ENCODE measurements at regions not wholly inside any gene's neighbourhood (a gene's known extent, or its start where the extent isn't known, plus 50 kb on each side); places are given as distances from the start of the nearest gene placed in this dataset.

DNA sequence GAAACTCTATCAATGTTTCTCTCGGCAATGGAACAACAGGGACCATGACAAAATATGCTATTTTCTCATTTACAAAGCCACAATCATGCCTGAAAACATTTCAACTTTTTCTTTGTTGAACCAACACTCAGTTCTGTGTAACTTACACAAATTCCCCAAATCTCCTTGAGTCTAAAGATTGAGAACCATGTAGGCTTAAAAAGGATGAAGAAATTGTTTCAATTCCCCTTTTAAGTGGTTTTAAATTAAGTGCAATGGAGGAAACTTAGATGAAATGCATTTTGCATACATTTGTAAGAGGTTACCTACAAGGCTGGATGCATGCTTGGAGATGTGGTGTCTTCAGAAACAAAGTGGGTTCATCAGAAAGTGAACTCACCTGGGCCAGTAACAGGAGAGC lies 566.4 kb upstream of the CDH11 start:
- DNase-seq (ENCODE audit: low read depth, low spot score): no peak

DNA sequence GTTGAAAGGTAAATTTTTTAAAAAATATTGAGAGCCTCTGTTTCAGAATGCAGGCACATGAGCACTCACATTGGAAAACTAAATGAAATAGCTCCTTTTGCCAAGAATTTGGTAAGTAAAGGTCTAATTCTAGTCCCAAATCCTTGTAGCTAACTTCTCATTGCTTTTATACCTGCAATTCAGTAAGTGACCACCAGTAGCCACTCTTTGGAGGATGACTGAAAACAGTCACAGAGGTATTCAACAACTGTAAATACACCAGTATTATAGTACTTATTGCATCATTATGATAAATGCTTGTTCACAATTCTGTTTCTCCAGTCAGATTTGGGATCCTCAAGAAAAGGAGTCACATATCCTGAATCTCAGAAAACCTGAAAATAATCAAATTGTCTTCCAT lies 562.4 kb upstream of the CDH11 start:
- DNase-seq (ENCODE audit: low read depth, low spot score): no peak

DNA sequence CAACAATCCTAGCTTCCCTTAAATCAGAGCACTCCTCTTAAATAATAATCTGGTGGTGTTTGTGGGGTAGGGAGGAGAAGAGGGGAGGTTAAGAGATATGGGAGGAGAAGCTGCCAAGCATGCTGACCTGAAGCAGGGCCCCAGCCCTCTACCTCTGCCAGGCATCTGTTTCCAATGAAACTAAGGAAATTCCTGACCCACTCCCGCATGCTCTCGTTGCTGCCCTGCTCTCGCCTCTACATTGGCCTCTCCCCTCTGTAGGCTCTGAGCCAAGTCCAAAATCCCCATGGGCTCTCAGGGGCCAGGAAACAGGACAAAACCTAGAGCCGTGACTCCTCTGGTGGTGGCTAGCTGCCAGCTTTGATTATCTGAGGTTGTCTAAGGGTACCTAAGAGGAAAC lies 559.5 kb upstream of the CDH11 start:
- DNase-seq (ENCODE audit: low read depth, low spot score): no peak

DNA sequence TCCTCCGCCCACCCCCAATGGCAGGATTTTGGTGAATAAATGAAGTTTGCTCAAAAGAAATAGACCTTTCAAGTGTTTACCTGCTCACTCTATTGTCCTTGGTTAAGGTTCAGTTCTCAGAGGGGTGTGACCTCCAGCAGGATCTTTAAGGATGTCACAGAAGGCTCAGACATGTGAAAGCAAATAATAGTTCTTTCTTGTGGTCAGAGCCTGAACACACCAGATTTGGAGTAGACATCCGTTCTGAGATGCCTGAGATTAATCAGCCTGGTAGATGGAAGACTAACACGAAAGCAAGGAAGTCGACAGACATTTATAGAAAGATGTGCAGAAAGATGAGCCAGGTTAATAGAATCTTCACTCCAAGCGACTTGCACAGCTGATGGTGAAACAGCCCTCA lies 557.9 kb upstream of the CDH11 start:
- no peak for DNase-seq (ENCODE audit: low read depth, low spot score)

DNA sequence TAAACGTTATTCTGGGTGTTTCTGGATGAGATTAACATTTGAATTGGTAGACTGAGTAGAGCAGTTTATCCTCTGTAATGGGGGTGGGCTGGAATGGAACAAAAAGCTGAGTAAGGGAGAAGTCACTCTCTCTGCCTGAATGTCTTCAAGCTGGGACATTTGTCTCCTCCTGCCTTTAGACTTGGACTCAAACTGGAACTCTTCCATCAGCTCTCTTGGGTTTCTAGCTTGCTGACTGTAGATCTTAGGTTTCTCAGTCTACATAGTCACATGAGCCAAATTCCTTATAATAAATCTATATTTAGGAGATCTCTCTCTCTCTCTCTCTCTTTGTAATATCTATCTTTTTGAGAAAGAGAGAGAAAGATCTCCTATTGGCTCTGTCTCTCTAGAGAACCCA lies 553.3 kb upstream of the CDH11 start:
- no peak for DNase-seq (ENCODE audit: low read depth, low spot score)

DNA sequence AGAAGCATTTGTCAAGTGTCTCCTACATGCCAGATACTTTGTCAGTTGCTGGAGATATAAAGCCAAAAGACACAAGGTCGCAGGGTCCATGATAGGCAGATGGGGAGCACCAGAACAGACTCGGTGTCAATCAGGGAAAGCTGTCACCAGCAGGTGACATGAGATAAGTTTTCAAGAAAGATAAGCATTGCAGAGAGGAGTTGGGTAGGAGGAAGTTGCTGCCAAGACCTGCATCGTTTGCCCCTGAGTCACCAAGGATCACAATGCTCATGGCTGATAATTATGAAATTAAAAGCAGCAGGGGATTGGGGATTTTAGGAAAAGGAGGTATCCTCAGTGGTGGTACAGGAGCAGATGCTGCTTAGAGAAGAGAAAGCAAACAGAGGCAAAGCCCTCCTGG lies 551.1 kb upstream of the CDH11 start:
- DNase-seq (ENCODE audit: low read depth, low spot score): no peak

DNA sequence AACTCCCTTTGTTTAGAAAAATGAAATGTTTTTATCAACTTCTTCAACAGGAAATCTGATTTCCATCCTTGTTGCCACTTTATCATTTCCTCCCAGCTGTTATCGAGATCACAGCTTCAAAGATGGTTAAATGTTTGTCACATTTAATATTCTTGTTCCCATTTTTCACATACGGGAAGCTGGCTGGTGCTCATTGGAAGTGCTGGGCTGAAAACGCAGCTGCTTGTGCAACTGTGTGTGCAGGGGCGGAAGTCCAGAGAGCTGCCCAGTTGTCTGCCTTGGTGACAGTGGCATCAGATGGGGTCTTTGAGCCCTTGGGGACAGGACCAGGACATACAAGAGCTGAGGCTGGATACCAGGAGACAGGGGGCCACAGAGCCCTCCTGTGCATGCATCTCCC lies 549.2 kb upstream of the CDH11 start:
- DNase-seq (ENCODE audit: low read depth, low spot score): no peak

DNA sequence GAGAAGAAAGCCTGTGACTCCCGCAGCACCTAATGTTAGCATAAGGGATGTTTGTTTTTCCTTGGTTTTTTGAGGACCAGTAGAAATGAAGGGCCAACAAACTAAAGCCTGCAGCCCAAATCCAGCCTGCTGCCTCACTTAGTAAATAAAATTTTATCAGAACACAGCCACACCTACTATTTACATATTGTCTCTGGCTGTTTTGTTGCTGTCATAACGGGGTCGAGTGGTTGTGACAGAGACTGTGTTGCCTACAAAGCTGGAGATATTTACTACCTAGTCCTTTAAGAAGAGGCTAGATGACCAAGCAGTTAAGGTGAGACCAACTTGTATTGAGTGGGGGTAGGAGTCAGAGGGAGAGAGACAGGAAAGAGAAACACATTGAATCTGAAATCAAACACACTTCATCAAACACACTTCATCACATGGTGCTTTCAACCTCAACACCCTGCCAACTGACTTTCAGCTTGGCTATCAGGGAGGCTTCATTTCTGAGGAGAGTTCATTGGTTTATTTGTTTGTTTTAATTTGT lies 546.3 kb upstream of the CDH11 start:
- DNase-seq (ENCODE audit: low read depth, low spot score): no peak

DNA sequence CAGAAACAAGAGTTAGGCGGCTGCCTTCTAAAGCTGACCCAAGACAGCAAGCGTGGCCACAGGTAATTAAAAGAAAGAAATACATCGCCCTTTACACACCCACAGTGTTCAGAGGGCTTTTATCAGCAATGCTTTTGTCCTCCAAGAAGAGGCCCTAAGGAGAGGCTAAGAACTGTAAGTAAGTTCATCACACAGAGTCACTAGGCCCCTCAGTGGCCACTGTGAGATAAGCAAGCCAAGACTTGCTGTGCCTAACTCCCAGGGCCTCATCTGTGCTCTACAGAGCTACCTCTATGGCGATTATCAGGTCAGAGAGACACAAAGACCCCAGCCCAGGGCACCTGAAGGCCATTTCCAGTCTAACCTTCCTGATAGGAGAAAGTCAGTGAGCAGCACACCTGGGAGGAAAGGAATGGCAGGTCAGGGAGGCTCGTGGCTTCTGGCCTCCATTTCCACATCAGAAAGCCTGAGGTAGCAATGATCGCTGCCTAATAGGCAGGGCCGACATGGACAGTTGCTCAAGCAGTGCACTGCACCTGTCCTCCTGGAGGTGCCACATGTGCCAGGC lies 545.2 kb upstream of the CDH11 start:
- DNase-seq (ENCODE audit: low read depth, low spot score): no peak

DNA sequence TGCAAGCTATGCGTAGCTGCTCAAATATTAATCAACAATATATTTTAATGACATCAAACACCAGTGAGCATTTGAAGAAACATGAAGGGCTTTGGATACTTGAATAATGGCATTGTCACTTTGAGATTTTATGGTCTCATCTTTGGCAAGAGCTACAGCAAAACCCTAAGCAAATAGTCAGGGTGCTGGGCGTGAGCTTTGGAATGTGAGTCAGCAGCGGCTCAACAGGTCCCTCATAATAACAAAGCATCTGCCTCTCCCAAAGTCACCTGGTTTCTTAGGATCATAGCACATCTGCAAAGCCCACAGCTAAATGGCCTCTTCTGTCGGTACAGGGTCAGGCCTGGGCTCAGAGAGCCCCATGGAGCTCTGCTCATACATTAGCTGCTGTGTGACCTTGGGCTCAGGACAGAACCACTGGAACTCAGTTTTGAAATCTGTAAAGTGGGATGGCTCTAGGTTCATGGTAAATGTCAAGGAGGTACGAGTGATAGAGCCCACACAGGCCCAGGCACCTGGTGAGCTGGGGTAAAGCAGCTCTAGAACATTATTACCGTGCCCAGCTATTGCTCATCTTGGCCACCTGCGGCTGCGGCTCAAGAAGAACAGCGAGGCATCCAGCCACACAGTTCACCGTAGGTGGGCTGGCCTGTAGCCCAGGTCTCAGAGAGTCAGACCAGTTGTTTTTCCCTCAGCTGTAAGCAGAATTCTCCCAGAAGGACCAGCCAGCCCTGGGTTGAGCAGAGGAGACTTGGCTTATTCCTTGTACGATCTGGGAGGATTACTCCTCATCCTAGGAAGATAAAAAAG lies 544.5 kb upstream of the CDH11 start:
- DNase-seq (ENCODE audit: low read depth, low spot score): no peak

DNA sequence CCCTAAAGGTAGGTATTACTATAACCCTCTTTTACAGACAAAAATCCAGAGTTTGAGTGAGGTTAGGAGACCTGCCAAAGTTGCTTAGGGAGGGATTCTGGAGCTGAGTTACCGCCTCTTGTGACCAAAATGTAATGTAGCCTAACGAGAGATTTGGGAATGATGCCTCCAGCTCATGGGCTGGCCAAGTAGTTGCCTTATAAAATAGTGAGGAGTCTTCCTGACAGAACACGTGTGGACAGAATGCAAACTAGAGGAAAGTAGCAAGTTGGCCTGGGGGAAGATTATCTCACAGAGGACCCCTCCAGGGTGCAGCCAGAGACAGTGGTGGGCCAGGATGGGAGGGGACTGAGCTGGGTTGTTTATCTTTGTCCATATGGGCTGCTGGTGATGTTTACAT lies 543.7 kb upstream of the CDH11 start:
- DNase-seq (ENCODE audit: low read depth, low spot score): no peak

DNA sequence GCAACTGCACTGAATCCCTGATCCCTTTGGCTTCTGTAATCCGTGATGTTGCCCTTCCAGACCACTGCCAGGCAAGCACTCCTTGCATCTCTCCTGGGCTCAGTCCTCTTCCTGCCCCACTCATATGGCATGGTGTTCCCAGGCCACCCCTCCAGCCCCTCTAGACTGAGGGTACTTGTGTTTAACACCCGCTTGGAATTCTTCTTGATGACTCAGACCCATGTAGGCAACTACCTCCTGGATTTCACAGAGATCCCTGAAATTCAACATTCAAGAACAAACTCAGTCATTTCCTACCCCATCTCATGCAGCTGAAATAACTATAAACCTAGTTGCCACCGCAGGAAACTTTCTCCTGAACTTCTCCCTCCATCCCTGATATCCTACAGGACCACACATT lies 541.9 kb upstream of the CDH11 start:
- no peak for DNase-seq (ENCODE audit: low read depth, low spot score)

DNA sequence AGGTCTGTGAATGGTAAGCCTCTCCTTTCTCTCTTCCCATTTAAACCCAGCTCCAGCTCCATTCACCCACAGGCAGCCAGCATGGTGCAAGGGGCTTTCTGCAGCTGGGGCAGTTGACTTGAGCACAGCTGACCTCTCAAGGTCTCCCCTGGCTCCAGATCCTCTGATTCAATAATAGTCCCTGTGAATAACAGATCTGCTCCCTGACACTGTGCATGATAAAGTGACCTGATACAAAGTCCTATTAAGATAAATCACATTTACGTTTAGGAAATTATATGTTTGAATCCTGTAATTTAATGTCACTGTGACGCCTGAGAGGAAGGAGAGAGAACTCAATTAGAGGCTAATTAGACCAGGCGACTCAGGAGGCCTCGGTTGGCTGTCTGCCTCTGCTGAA lies 540.4 kb upstream of the CDH11 start:
- DNase-seq (ENCODE audit: low read depth, low spot score): no peak

DNA sequence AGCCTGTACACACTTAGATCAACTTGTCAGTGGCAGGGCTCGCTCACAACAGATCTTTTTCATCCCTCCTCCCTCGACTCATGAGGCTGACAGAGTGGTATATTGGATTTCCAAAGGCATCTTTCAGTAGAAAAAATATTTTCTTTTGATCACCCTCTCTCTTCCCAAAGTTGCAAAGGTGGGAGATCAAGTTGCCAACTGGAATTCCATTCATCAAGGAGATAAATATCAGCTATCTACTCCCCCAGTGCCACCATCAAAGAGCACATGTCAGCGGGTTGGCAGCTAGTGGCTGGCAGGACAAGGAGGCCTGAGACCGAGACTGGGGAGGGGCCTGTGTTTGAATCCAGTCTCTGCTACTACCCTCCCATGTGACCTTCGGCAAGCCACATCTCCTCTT lies 539.7 kb upstream of the CDH11 start:
- DNase-seq (ENCODE audit: low read depth, low spot score): no peak

DNA sequence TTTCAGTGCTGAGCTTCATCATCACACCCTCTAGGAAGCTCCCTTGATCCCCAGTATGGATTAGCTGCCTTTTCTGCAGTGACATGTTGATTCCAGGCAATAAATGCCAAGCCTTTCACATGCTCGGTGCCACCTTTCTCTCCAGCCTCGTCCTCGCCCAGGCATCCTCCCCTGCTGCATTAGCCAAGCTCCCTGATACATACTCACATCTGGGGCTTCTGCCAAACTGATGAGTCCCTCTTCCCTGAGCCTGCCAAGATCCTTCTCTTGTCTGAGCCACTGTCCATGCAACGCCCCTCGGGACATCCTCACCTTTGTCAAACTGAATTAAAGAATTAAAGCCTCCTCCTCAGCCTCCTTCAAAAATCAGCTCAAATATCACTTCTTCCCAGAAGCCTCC lies 538.5 kb upstream of the CDH11 start:
- DNase-seq (ENCODE audit: low read depth, low spot score): no peak

DNA sequence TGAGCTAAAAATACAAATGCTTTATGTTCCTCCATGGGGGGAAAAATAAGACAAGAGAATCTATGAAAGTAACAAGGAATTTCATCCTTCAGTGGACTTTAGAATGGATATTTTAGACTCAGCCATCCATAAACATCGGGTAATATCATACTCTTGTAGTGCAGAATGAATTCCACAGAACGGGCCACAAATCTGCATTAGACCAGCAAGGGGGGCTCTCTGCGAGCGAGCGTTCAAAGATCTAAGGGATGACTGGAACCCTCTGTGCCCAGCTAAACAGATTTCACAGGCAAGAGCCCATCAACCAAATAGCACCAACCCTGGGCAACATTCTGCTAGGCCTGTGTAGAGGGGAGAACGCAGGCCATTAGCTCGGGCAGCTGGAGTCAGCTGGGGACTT lies 537.9 kb upstream of the CDH11 start:
- no peak for DNase-seq (ENCODE audit: low read depth, low spot score)

DNA sequence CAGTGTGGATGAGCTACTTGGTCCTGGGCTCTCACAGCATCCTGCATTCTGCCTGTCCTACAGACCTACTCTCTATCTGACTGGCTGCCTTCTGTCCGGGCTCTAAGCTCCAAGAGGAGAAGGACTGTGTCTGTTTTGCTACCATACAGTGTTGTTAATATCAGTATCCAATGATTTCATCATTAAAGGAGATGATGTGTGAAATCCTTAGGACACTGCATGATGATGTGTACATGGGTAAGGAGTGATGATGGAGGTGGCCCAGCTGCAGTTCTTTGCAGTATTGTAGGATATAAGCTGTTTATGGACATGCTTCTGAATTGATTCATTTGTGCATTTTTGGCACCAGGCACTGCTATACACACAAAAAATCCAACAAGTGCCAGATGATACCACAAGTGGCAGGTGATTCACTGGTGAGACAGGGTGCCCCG lies 536.9 kb upstream of the CDH11 start:
- no peak for DNase-seq (ENCODE audit: low read depth, low spot score)

DNA sequence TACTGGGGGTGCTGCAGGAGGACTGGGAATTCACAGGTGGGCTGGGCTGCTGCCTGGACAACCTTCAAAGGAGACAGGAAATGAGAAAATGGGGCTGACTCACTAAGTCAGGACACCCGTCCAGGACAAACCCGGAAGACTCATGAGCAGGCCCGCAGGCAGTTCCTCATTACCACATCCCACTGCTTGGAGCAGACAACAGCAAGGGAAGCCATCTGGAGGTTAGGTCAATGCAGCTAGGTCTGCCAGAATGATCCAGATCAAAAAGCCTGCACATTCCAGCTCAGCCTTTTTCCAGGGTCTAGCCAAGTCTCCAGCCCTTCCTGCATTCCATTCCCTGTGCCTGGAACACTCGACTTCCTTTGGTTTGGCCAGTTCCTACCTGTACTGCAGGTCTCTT lies 536.5 kb upstream of the CDH11 start:
- no peak for DNase-seq (ENCODE audit: low read depth, low spot score)

DNA sequence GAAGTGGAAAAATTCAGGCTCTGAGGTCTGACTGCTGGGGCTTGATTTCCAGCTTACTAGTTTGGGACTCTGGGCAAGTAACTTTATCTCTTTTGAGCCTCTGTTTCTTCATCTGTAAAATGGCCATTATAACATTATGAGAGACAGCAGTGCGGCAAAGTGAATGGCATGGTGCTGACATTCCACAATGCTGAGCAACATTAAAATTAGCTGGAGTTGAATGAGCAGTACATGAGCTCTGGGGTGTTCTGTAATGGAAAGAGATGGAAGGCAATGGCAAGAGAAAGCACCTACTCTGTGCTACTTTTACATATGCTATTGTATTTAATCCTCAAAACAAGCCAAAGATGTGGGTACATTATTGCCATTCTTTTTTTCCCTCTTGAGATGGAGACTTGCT lies 535.7 kb upstream of the CDH11 start:
- DNase-seq (ENCODE audit: low read depth, low spot score): no peak

DNA sequence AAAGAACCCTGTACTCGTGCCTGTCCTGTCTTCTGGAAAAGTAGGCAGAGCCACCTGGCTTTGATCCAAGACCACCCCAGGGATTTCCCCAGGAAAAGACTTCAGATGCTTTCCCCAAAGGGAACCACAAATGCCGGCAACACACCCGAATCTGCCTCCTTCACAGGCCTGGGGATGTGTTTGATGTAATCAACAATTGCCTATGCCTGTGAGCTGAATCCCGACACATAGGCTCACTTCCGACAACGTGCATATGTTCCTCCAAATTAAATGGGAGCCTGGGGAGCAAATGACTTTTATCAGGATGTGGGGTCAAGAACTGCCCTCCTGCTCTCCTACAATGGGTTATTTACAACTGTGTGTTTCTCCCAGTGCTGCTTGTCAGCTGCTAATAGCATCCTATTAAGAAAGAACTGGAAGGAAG lies 535.2 kb upstream of the CDH11 start:
- DNase-seq (ENCODE audit: low read depth, low spot score): no peak

DNA sequence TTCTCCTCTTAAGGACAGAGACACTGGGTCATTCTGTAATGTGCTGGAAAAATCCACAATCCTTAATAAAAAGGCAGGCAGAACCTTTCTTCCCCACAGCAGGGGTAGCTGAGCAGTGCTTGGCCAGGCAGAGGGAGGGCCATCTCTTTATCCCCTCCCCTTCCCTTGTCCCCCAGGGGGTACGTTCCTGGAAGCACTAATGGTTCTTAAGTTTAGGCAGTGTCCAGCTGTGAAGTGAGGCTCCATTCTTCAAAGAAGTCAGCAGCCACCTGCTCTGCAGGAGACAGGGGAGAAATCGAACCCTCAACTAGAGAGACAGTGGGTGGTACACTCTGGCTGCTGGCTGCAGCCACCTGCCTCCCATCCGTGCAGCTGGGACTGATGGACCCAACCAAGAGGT lies 533.9 kb upstream of the CDH11 start:
- DNase-seq (ENCODE audit: low read depth, low spot score): no peak

DNA sequence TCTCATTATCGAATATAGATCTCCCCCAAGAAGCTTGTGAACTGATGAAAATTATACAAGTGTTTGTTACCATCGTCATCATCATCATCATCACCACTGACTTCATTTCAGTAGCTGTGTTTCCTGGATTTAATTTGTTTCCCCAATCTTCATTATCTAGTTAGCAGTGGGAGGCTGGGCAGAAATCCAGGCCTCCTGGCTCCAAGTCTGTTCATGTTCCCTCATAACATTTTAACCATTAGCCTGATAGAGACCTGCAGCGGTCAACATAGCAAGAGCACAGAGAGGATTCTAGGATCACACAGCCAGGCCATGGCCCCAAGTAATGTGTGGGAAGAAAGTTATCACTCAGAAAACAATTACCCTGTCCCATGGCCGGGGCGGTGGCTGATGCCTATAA lies 526.2 kb upstream of the CDH11 start:
- no peak for DNase-seq (ENCODE audit: low read depth, low spot score)

DNA sequence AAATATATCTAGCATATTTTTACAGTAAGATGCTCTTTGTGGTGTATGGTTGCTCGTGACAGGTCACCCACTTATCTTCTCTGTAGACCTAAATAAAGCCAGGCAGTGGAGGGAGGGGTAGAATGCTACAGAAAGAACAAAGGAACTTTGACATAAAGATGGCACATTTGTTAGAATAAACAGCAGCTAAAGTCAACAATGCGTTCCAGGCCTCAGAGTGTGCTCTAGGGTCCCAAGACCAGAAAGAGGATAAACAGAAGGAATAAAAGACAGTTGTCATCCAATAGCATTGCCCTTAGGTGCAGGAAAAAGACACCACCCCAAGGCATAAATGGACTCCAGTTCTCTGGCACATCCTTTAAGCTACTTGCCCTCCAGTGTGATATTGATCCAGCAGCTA lies 523.0 kb upstream of the CDH11 start:
- DNase-seq (ENCODE audit: low read depth, low spot score): no peak

Data from iPS DF 19.7 (cell line).